OCI-LY1 (cell line): ENCODE measurements at regions not wholly inside any gene's neighbourhood (a gene's known extent, or its start where the extent isn't known, plus 50 kb on each side); places are given as distances from the start of the nearest gene placed in this dataset.

Source experiments
- H2AFZ ChIP-seq: fragments of 200-600 bp; sonication (generic), shearing (Covaris generic); 2 replicates; pipeline ENCODE4 v1.6.0; 2014; ENCODE audit warnings: antibody characterized with exemption, mild to moderate bottlenecking, low read length
- H3F3A ChIP-seq: fragments of 200-600 bp; sonication (generic), shearing (Covaris generic); 2 replicates; pipeline ENCODE4 v1.6.0; 2014; ENCODE audit warnings: mild to moderate bottlenecking, antibody characterized with exemption, low read length, moderate library complexity; ENCODE audit not compliant: insufficient read depth
- H3K27ac ChIP-seq: fragments of 200-600 bp; sonication (generic); 2 replicates; pipeline ENCODE4 v1.5.1; 2014; ENCODE audit warnings: low read length, mixed run types, mild to moderate bottlenecking, low read depth; ENCODE audit not compliant: poor library complexity, severe bottlenecking
- H3K27me3 ChIP-seq: fragments of 200-600 bp; sonication (generic); 2 replicates; pipeline ENCODE4 v1.6.0; 2014; ENCODE audit warnings: antibody characterized with exemption, mild to moderate bottlenecking, low read length, moderate library complexity; ENCODE audit not compliant: insufficient read depth
- H3K36me3 ChIP-seq: fragments of 200-600 bp; sonication (generic); 2 replicates; pipeline ENCODE4 v1.6.1; 2014; ENCODE audit warnings: mild to moderate bottlenecking, antibody characterized with exemption, low read length, moderate library complexity, mixed read lengths; ENCODE audit not compliant: insufficient read depth
- H3K4me1 ChIP-seq: fragments of 200-600 bp; sonication (generic); 2 replicates; pipeline ENCODE4 v1.5.1; 2014; ENCODE audit warnings: mild to moderate bottlenecking, low read length, moderate library complexity; ENCODE audit not compliant: insufficient read depth, severe bottlenecking
- H3K4me2 ChIP-seq: fragments of 200-600 bp; sonication (generic), shearing (Covaris generic); 2 replicates; pipeline ENCODE4 v1.6.1; 2014; ENCODE audit warnings: low read length
- H3K4me3 ChIP-seq: fragments of 200-600 bp; sonication (generic); 2 replicates; pipeline ENCODE4 v1.5.1; 2014; ENCODE audit warnings: low read length, low read depth, mild to moderate bottlenecking, mixed read lengths; ENCODE audit not compliant: poor library complexity, severe bottlenecking
- H3K79me2 ChIP-seq: fragments of 200-600 bp; shearing (Covaris generic); 2 replicates; pipeline ENCODE4 v1.6.1; 2016; ENCODE audit warnings: mixed run types, low read length, mixed read lengths; ENCODE audit not compliant: insufficient read depth
- H3K9ac ChIP-seq: fragments of 200-600 bp; sonication (generic), shearing (Covaris generic); 2 replicates; pipeline ENCODE4 v1.6.1; 2014; ENCODE audit warnings: mild to moderate bottlenecking, low read length, mixed read lengths
- H3K9me2 ChIP-seq: fragments of 200-600 bp; sonication (generic), shearing (Covaris generic); 2 replicates; pipeline ENCODE4 v1.6.1; 2014; ENCODE audit warnings: low read depth, mild to moderate bottlenecking, low read length, mixed read lengths
- H3K9me3 ChIP-seq: fragments of 200-600 bp; shearing (Covaris generic); 2 replicates; pipeline ENCODE4 v1.6.1; 2014; ENCODE audit warnings: low read length, mixed read lengths
- H4K20me1 ChIP-seq: fragments of 200-600 bp; sonication (generic), shearing (Covaris generic); 2 replicates; pipeline ENCODE4 v1.6.0; 2016; ENCODE audit warnings: mild to moderate bottlenecking, low read length; ENCODE audit not compliant: insufficient read depth
- CTCF ChIP-seq: fragments of 200-600 bp; sonication (generic), shearing (Covaris generic); IDR thresholded peaks from 2 replicates; pipeline ENCODE4 v1.5.1; 2017; ENCODE audit warnings: mild to moderate bottlenecking, antibody characterized with exemption, low read length, moderate library complexity, mixed read lengths
- EZH2 ChIP-seq: fragments of 200-600 bp; sonication (generic), shearing (Covaris generic); IDR thresholded peaks from 2 replicates; pipeline ENCODE4 v1.8.0; 2017; ENCODE audit warnings: borderline replicate concordance, mixed run types, mild to moderate bottlenecking, antibody characterized with exemption, low read length, moderate library complexity, mixed read lengths

- no peak overlapping the region for H3K4me2 ChIP-seq
- 0 out of 2 replicates have a peak, but pooled peaks cover 4% of the 10 kb centered on the region for H3K9me3 ChIP-seq
- H4K20me1 ChIP-seq = no peaks in the 10 kb centered on the region
- H3K27me3 ChIP-seq = no peaks in the 10 kb centered on the region
- no peak overlapping the region for H3K9ac ChIP-seq
- no peaks in the 10 kb centered on the region for H3K36me3 ChIP-seq
- TF ChIP-seq EZH2 = no peak
- no peak for TF ChIP-seq CTCF
- no peak overlapping the region for H3K27ac ChIP-seq
- H3K9me2 ChIP-seq = no peaks in the 10 kb centered on the region
- no peaks in the 10 kb centered on the region for H3K79me2 ChIP-seq
- H2AFZ ChIP-seq = no peak overlapping the region
- no peaks in the 10 kb centered on the region for H3K4me1 ChIP-seq
- H3F3A ChIP-seq = no peaks in the 10 kb centered on the region
- H3K4me3 ChIP-seq = no peak overlapping the region
Observed at GRCh38 chr3:5663601-5664000, 476.1 kb downstream of the EDEM1 start.

DNA sequence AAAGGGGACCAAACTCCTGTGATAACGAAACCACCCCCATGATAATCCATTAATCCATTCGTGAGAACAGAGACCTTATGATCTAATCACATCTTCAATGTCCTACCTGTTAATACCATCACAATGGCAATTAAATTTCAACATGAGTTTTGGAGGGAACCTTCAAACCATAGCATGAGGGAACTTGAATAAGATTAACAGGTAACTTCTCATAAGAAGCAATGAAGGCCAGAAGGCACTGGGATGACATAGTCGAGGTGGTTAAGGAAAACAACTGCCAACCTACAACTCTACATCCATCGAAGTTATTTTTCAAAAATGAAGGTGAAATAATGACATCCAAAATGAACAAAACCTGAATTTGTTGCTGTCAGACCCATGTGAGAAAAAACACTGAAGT is 478.9 kb downstream of the EDEM1 start:
- 0 out of 2 replicates have a peak, but pooled peaks cover 4% of the 10 kb centered on the region for H3K9me3 ChIP-seq
- no peaks in the 10 kb centered on the region for H3K4me1 ChIP-seq
- H3K27me3 ChIP-seq = no peaks in the 10 kb centered on the region
- no peaks in the 10 kb centered on the region for H3K36me3 ChIP-seq
- no peaks in the 10 kb centered on the region for H3K79me2 ChIP-seq
- no peak overlapping the region for H2AFZ ChIP-seq
- H3K4me2 ChIP-seq = no peak overlapping the region
- H3K4me3 ChIP-seq = no peak overlapping the region
- no peak overlapping the region for H3K9ac ChIP-seq
- no peak overlapping the region for H3K27ac ChIP-seq
- no peak for TF ChIP-seq CTCF
- no peak for TF ChIP-seq EZH2
- H3K9me2 ChIP-seq = no peaks in the 10 kb centered on the region
- H4K20me1 ChIP-seq = no peaks in the 10 kb centered on the region
- H3F3A ChIP-seq = no peaks in the 10 kb centered on the region

DNA sequence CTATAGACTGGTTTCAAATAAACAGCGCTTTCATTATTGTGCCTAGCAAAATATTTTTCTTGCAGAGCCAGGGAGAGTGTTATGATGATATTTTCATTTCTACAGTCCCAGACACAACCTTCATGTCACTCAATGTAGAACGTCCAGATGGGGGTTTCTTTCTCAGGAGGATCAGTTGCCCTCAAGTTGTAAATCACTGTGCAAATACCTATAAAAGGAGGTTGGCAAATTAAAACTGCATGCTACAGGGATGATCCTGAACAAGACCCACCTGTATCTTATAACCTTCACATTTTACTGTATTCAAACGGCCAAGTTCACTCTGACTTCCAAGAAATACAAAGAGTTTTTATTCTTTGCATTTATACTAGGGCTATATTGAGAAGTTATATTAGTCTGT is 486.0 kb downstream of the EDEM1 start:
- no peaks in the 10 kb centered on the region for H4K20me1 ChIP-seq
- no peak overlapping the region for H3K4me3 ChIP-seq
- H3K4me2 ChIP-seq = no peak overlapping the region
- TF ChIP-seq CTCF (no peak), EZH2 (no peak)
- no peaks in the 10 kb centered on the region for H3F3A ChIP-seq
- H3K27me3 ChIP-seq = no peaks in the 10 kb centered on the region
- no peaks in the 10 kb centered on the region for H3K79me2 ChIP-seq
- no peaks in the 10 kb centered on the region for H3K36me3 ChIP-seq
- H3K27ac ChIP-seq = no peak overlapping the region
- H3K9me2 ChIP-seq = no peaks in the 10 kb centered on the region
- H3K9ac ChIP-seq = no peak overlapping the region
- H3K4me1 ChIP-seq = no peaks in the 10 kb centered on the region
- no peak overlapping the region for H2AFZ ChIP-seq
- no peaks in the 10 kb centered on the region for H3K9me3 ChIP-seq
